H9 (cell line): ENCODE measurements at regions not wholly inside any gene's neighbourhood (a gene's known extent, or its start where the extent isn't known, plus 50 kb on each side); places are given as distances from the start of the nearest gene placed in this dataset.

ENCODE experiments used
- DNase-seq: peaks from one replicate; pipeline ENCODE4 v3.0.0-alpha.2; 2017
- H2AFZ ChIP-seq: one replicate; pipeline ENCODE4 v1.6.1; 2013; ENCODE audit warnings: mild to moderate bottlenecking, low read length, control low read depth, moderate library complexity
- H2AK5ac ChIP-seq: 2 replicates; pipeline ENCODE4 v1.6.1; 2013; ENCODE audit warnings: low read length, control low read depth, mixed read lengths; ENCODE audit not compliant: insufficient read length
- H2BK120ac ChIP-seq: one replicate; pipeline ENCODE4 v1.6.1; 2013; ENCODE audit warnings: low read depth, mild to moderate bottlenecking, low read length, control low read depth, inconsistent platforms; ENCODE audit not compliant: poor library complexity, severe bottlenecking
- H2BK12ac ChIP-seq: 2 replicates; pipeline ENCODE4 v1.6.1; 2013; ENCODE audit warnings: low read length, control low read depth, mixed read lengths, low read depth; ENCODE audit not compliant: insufficient read length
- H2BK15ac ChIP-seq: 2 replicates; pipeline ENCODE4 v1.6.1; 2013; ENCODE audit warnings: low read depth, low read length, control low read depth
- H2BK20ac ChIP-seq: one replicate; pipeline ENCODE4 v1.6.1; 2013; ENCODE audit warnings: low read depth, mild to moderate bottlenecking, low read length, control low read depth, inconsistent platforms; ENCODE audit not compliant: poor library complexity, severe bottlenecking
- H2BK5ac ChIP-seq: 2 replicates; pipeline ENCODE4 v1.6.1; 2013; ENCODE audit warnings: low read length, control low read depth, mixed read lengths; ENCODE audit not compliant: insufficient read length
- H3K14ac ChIP-seq: 2 replicates; pipeline ENCODE4 v1.6.1; 2013; ENCODE audit warnings: low read length, control low read depth; ENCODE audit not compliant: insufficient read depth
- H3K18ac ChIP-seq: 2 replicates; pipeline ENCODE4 v1.6.1; 2013; ENCODE audit warnings: low read depth, mild to moderate bottlenecking, mixed read lengths, low read length, control low read depth; ENCODE audit not compliant: insufficient read length
- H3K23ac ChIP-seq: 2 replicates; pipeline ENCODE4 v1.6.1; 2013; ENCODE audit warnings: low read length, control low read depth, mixed read lengths, low read depth; ENCODE audit not compliant: insufficient read length
- H3K23me2 ChIP-seq: 2 replicates; pipeline ENCODE4 v1.6.1; 2013; ENCODE audit warnings: low read depth, mild to moderate bottlenecking, mixed read lengths, low read length, control low read depth; ENCODE audit not compliant: insufficient read length, poor library complexity, severe bottlenecking
- H3K27ac ChIP-seq: 2 replicates; pipeline ENCODE4 v1.5.1; 2013; ENCODE audit warnings: low read length, control low read depth, mixed read lengths, low read depth; ENCODE audit not compliant: insufficient read length
- H3K27me3 ChIP-seq: 2 replicates; pipeline ENCODE4 v1.6.1; 2013; ENCODE audit warnings: low read length, control low read depth, inconsistent platforms; ENCODE audit not compliant: insufficient read depth
- H3K4ac ChIP-seq: 2 replicates; pipeline ENCODE4 v1.6.1; 2013; ENCODE audit warnings: low read depth, mild to moderate bottlenecking, control low read depth, inconsistent platforms, low read length, moderate library complexity
- H3K4me1 ChIP-seq: 2 replicates; pipeline ENCODE4 v1.6.1; 2013; ENCODE audit warnings: low read length, control low read depth, inconsistent platforms; ENCODE audit not compliant: insufficient read depth
- H3K4me2 ChIP-seq: 2 replicates; pipeline ENCODE4 v1.6.1; 2013; ENCODE audit warnings: low read length, control low read depth, mixed read lengths; ENCODE audit not compliant: insufficient read length, insufficient read depth
- H3K56ac ChIP-seq: 2 replicates; pipeline ENCODE4 v1.6.1; 2013; ENCODE audit warnings: low read depth, mild to moderate bottlenecking, mixed read lengths, low read length, control low read depth; ENCODE audit not compliant: insufficient read length
- H3K79me1 ChIP-seq: 2 replicates; pipeline ENCODE4 v1.6.1; 2013; ENCODE audit warnings: low read depth, mild to moderate bottlenecking, moderate library complexity, low read length, control low read depth, inconsistent platforms; ENCODE audit not compliant: insufficient read depth, poor library complexity, severe bottlenecking
- H3K79me2 ChIP-seq: 2 replicates; pipeline ENCODE4 v1.6.1; 2013; ENCODE audit warnings: low read length, control low read depth, inconsistent platforms; ENCODE audit not compliant: insufficient read depth
- H3K9ac ChIP-seq: 2 replicates; pipeline ENCODE4 v1.6.1; 2013; ENCODE audit warnings: low read length, control low read depth, mixed read lengths; ENCODE audit not compliant: insufficient read length; ENCODE audit errors: extremely low read depth
- H3K9me3 ChIP-seq: one replicate; pipeline ENCODE4 v1.6.1; 2013; ENCODE audit warnings: low read depth, low read length, inconsistent platforms; ENCODE audit not compliant: control insufficient read depth
- H3T11ph ChIP-seq: one replicate; pipeline ENCODE4 v1.6.1; 2013; ENCODE audit warnings: mild to moderate bottlenecking, low read length, control low read depth, inconsistent platforms
- H4K20me1 ChIP-seq: one replicate; pipeline ENCODE4 v1.6.1; 2013; ENCODE audit not compliant: control insufficient read depth, insufficient read length, insufficient read depth
- H4K5ac ChIP-seq: 2 replicates; pipeline ENCODE4 v1.6.1; 2013; ENCODE audit warnings: low read depth, mild to moderate bottlenecking, mixed read lengths, low read length, control low read depth; ENCODE audit not compliant: insufficient read length
- H4K8ac ChIP-seq: replicated peaks from 2 replicates; pipeline ENCODE4 v1.6.1; 2013; ENCODE audit warnings: low read length, control low read depth, mixed read lengths, low read depth; ENCODE audit not compliant: insufficient read length
- H4K91ac ChIP-seq: 2 replicates; pipeline ENCODE4 v1.6.1; 2013; ENCODE audit warnings: low read depth, mild to moderate bottlenecking, moderate library complexity, mixed read lengths, low read length, control low read depth; ENCODE audit not compliant: insufficient read length
- H3K27ac Mint-ChIP-seq, 3 experiments: 2 replicates in 2 of 3; 3 replicates in 1 of 3; pipeline ENCODE4 v1.8.0; 2020 to 2021; ENCODE audit warnings: mixed read lengths in 3 of 3, mild to moderate bottlenecking in 1 of 3, moderate library complexity in 1 of 3
- H3K27me3 Mint-ChIP-seq: 2 replicates; pipeline ENCODE4 v1.8.0; 2021; ENCODE audit warnings: low read depth, mild to moderate bottlenecking, moderate library complexity, mixed read lengths
- H3K36me3 Mint-ChIP-seq, 3 experiments: 2 replicates in 2 of 3; 3 replicates in 1 of 3; pipeline ENCODE4 v1.8.0; 2020 to 2021; ENCODE audit warnings: low read depth in 3 of 3, mixed read lengths in 3 of 3; ENCODE audit not compliant: insufficient read depth in 1 of 3
- H3K4me1 Mint-ChIP-seq, 2 experiments: 2 replicates each; pipeline ENCODE4 v1.8.0; 2020; ENCODE audit warnings: mixed read lengths in 2 of 2
- H3K4me3 Mint-ChIP-seq, 2 experiments: 2 replicates in 1 of 2; 3 replicates in 1 of 2; pipeline ENCODE4 v1.8.0; 2020 to 2021; ENCODE audit warnings: mild to moderate bottlenecking in 2 of 2, mixed read lengths in 2 of 2, moderate library complexity in 1 of 2
- H3K9me3 Mint-ChIP-seq, 2 experiments: 2 replicates in 1 of 2; 3 replicates in 1 of 2; pipeline ENCODE4 v1.8.0; 2020; ENCODE audit warnings: mild to moderate bottlenecking in 2 of 2, mixed read lengths in 2 of 2, moderate library complexity in 1 of 2
- WGBS: extraction: QIAGEN DNeasy Blood & Tissue Kit; methylation state at CpG from one replicate; pipeline ENCODE4 v1.1.7; 2013; ENCODE audit warnings: missing lambda C conversion rate, low lambda C conversion rate, mixed read lengths; ENCODE audit not compliant: insufficient read length; ENCODE audit errors: extremely low coverage; 5-methylcytosine and 5-hydroxymethylcytosine counted together
- TF ChIP-seq, protein P1 (sequence below): fragments of 200-600 bp; sonication (generic); conservative IDR thresholded peaks from 3 replicates; pipeline ENCODE4 v1.8.0; 2021; ENCODE audit warnings: antibody characterized with exemption, mild to moderate bottlenecking

DNA sequence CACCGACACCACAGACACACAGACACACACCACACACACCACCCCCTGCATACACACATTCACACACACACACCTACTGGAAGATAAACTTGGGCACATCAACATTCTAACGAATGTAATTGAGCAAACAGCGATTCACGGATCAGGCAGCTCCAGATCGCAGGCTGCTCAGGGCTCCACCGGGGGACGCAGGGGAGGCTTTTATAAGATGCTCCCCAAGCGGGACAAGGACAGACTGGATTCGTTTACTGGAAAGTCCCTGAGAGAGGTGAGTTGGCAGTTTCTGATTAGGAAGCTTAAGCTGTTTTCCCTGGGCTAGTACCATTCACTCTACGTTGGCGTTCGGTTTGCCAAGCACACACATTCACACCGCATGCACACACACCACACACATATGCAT, 281.3 kb downstream of the IRF8 start:
- H2AK5ac ChIP-seq: no peak overlapping the region
- H3K23ac ChIP-seq: no peak overlapping the region
- H3K4ac ChIP-seq: no peak overlapping the region
- H3K27me3 ChIP-seq: no peaks in the 10 kb centered on the region
- no peak overlapping the region for H3K27ac Mint-ChIP-seq
- no peaks in the 10 kb centered on the region for H3K79me2 ChIP-seq
- H3K56ac ChIP-seq: no peak overlapping the region
- H3K4me1 Mint-ChIP-seq: no peaks in the 10 kb centered on the region
- H3T11ph ChIP-seq: no peak overlapping the region
- no peaks in the 10 kb centered on the region for H3K79me1 ChIP-seq
- H4K5ac ChIP-seq: no peak overlapping the region
- H4K20me1 ChIP-seq: no peaks in the 10 kb centered on the region
- no peak overlapping the region for H4K91ac ChIP-seq
- TF ChIP-seq, protein P1, sequence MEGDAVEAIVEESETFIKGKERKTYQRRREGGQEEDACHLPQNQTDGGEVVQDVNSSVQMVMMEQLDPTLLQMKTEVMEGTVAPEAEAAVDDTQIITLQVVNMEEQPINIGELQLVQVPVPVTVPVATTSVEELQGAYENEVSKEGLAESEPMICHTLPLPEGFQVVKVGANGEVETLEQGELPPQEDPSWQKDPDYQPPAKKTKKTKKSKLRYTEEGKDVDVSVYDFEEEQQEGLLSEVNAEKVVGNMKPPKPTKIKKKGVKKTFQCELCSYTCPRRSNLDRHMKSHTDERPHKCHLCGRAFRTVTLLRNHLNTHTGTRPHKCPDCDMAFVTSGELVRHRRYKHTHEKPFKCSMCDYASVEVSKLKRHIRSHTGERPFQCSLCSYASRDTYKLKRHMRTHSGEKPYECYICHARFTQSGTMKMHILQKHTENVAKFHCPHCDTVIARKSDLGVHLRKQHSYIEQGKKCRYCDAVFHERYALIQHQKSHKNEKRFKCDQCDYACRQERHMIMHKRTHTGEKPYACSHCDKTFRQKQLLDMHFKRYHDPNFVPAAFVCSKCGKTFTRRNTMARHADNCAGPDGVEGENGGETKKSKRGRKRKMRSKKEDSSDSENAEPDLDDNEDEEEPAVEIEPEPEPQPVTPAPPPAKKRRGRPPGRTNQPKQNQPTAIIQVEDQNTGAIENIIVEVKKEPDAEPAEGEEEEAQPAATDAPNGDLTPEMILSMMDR: no peak
- H3K27me3 Mint-ChIP-seq: peaks cover 19% of the 10 kb centered on the region
- no peak overlapping the region for H2BK5ac ChIP-seq
- no peak overlapping the region for H3K4me3 Mint-ChIP-seq
- H3K27ac ChIP-seq: no peak overlapping the region
- H3K14ac ChIP-seq: no peak overlapping the region
- no peak overlapping the region for H3K9ac ChIP-seq
- no peak overlapping the region for H2BK12ac ChIP-seq
- no peaks in the 10 kb centered on the region for H3K23me2 ChIP-seq
- no peak overlapping the region for H2BK20ac ChIP-seq
- H3K4me1 ChIP-seq: no peaks in the 10 kb centered on the region
- H3K4me2 ChIP-seq: no peak overlapping the region
- 100% methylated on average over 1 of the region's 13 CpGs for WGBS
- DNase-seq: no peak
- no peaks in the 10 kb centered on the region for H3K9me3 ChIP-seq
- H2BK15ac ChIP-seq: no peak overlapping the region
- no peak overlapping the region for H3K18ac ChIP-seq
- H2AFZ ChIP-seq: no peak overlapping the region
- H4K8ac ChIP-seq: no peak overlapping the region
- H3K9me3 Mint-ChIP-seq: peaks cover 0 to 3% of the 10 kb centered on the region in 2 experiments; a peak in 1 of 5 replicates
- no peaks in the 10 kb centered on the region for H3K36me3 Mint-ChIP-seq
- no peak overlapping the region for H2BK120ac ChIP-seq
